ENCODE measurements at regions not wholly inside any gene's neighbourhood (a gene's known extent, or its start where the extent isn't known, plus 50 kb on each side); places are given as distances from the start of the nearest gene placed in this dataset.

- H3K9me2 ChIP-seq (ENCODE audit: insufficient read depth, low read length), result no peaks in the 10 kb centered on the region
- H3K4me2 ChIP-seq (ENCODE audit: low read length), result no peak overlapping the region
- no peaks in the 10 kb centered on the region for H3K79me2 ChIP-seq (replicated peaks; ENCODE audit: insufficient read depth, low read length)
- no peaks in the 10 kb centered on the region for H3F3A ChIP-seq (ENCODE audit: insufficient read depth, low read length, poor library complexity, severe bottlenecking)
- no peaks in the 10 kb centered on the region for H3K9me3 ChIP-seq (ENCODE audit: low read length)
- no peak overlapping the region for H3K9ac ChIP-seq (ENCODE audit: low read length)
- no peaks in the 10 kb centered on the region for H3K27me3 ChIP-seq (ENCODE audit: insufficient read depth, low read depth, low read length)
- H3K27ac ChIP-seq (ENCODE audit: low read length), result no peak overlapping the region
- H3K36me3 ChIP-seq (ENCODE audit: insufficient read depth, low read length), result no peaks in the 10 kb centered on the region
- H4K20me1 ChIP-seq (ENCODE audit: insufficient read depth), result no peaks in the 10 kb centered on the region
- no peak overlapping the region for H3K4me3 ChIP-seq (ENCODE audit: low read length)
- no peak overlapping the region for H2AFZ ChIP-seq (ENCODE audit: low read depth, low read length)
- TF ChIP-seq, protein P1, sequence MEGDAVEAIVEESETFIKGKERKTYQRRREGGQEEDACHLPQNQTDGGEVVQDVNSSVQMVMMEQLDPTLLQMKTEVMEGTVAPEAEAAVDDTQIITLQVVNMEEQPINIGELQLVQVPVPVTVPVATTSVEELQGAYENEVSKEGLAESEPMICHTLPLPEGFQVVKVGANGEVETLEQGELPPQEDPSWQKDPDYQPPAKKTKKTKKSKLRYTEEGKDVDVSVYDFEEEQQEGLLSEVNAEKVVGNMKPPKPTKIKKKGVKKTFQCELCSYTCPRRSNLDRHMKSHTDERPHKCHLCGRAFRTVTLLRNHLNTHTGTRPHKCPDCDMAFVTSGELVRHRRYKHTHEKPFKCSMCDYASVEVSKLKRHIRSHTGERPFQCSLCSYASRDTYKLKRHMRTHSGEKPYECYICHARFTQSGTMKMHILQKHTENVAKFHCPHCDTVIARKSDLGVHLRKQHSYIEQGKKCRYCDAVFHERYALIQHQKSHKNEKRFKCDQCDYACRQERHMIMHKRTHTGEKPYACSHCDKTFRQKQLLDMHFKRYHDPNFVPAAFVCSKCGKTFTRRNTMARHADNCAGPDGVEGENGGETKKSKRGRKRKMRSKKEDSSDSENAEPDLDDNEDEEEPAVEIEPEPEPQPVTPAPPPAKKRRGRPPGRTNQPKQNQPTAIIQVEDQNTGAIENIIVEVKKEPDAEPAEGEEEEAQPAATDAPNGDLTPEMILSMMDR (IDR thresholded peaks at IDR 0.05; ENCODE audit: poor library complexity, severe bottlenecking), result no peak
- TF ChIP-seq MXI1 (conservative IDR thresholded peaks at IDR 0.05; ENCODE audit: poor library complexity, severe bottlenecking) (no peak), REST (IDR thresholded peaks at IDR 0.05; ENCODE audit: borderline replicate concordance) (no peak), EP300 (conservative IDR thresholded peaks at IDR 0.05; ENCODE audit: poor library complexity, severe bottlenecking) (no peak), RAD21 (conservative IDR thresholded peaks at IDR 0.05) (no peak), SMC3 (conservative IDR thresholded peaks at IDR 0.05; ENCODE audit: poor library complexity) (no peak), EZH2 (IDR thresholded peaks at IDR 0.05; ENCODE audit: borderline replicate concordance, insufficient read depth, low read length, poor library complexity, severe bottlenecking) (no peak), TAF1 (IDR thresholded peaks at IDR 0.05; ENCODE audit: low read depth) (no peak), POLR2AphosphoS5 (IDR thresholded peaks at IDR 0.05) (no peak)
Measured at GRCh38 chr4:45883421-45883820, 240.4 kb downstream of the GABRG1 start.

DNA sequence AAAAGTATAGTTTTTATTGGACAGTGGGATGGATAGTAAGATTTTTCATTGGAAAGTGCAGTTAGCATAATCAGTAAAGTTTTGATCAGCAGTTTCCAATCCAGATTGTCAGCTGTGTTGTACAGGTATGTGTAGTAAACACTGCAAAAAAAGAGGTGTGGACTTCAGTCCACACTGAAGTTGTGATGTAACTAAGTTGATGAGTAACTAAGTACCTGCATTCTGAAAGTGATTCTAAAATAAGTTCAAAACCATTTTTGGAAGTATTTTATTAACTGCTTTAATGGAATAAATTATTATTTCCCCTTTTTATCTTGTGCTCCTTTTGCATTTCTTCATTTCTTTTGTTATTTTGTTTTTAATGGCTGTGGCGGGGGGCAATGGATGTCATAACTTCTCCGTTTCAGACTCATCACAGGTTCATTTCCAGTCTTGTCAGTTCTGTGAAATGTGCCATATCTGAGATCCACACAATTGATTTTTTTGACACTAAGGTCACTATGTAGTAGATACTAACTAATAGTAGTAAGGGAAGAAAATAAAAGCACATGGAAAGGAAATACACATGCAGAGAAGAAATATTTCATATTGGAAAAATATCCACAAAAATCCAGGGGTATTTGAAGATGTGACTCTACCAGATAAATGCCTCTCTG, 247.5 kb downstream of the GABRG1 start:
- H3F3A ChIP-seq (ENCODE audit: insufficient read depth, low read length, poor library complexity, severe bottlenecking), result no peaks in the 10 kb centered on the region
- no peaks in the 10 kb centered on the region for H3K9me3 ChIP-seq (ENCODE audit: low read length)
- no peak overlapping the region for H3K27ac ChIP-seq (ENCODE audit: low read length)
- no peaks in the 10 kb centered on the region for H4K20me1 ChIP-seq (ENCODE audit: insufficient read depth)
- no peaks in the 10 kb centered on the region for H3K79me2 ChIP-seq (replicated peaks; ENCODE audit: insufficient read depth, low read length)
- H3K9ac ChIP-seq (ENCODE audit: low read length), result no peak overlapping the region
- no peaks in the 10 kb centered on the region for H3K27me3 ChIP-seq (ENCODE audit: insufficient read depth, low read depth, low read length)
- TF ChIP-seq POLR2AphosphoS5 (IDR thresholded peaks at IDR 0.05) (no peak), RAD21 (conservative IDR thresholded peaks at IDR 0.05) (no peak), MXI1 (conservative IDR thresholded peaks at IDR 0.05; ENCODE audit: poor library complexity, severe bottlenecking) (no peak), REST (IDR thresholded peaks at IDR 0.05; ENCODE audit: borderline replicate concordance) (no peak), SMC3 (conservative IDR thresholded peaks at IDR 0.05; ENCODE audit: poor library complexity) (no peak), TAF1 (IDR thresholded peaks at IDR 0.05; ENCODE audit: low read depth) (no peak), EP300 (conservative IDR thresholded peaks at IDR 0.05; ENCODE audit: poor library complexity, severe bottlenecking) (no peak), EZH2 (IDR thresholded peaks at IDR 0.05; ENCODE audit: borderline replicate concordance, insufficient read depth, low read length, poor library complexity, severe bottlenecking) (no peak)
- TF ChIP-seq, protein P1 (IDR thresholded peaks at IDR 0.05; ENCODE audit: poor library complexity, severe bottlenecking), result no peak
- no peak overlapping the region for H3K4me2 ChIP-seq (ENCODE audit: low read length)
- H3K4me3 ChIP-seq (ENCODE audit: low read length), result no peak overlapping the region
- H2AFZ ChIP-seq (ENCODE audit: low read depth, low read length), result no peak overlapping the region
- H3K9me2 ChIP-seq (ENCODE audit: insufficient read depth, low read length), result no peaks in the 10 kb centered on the region
- no peaks in the 10 kb centered on the region for H3K36me3 ChIP-seq (ENCODE audit: insufficient read depth, low read length)
